GM19324 (cell line): ENCODE measurements at regions not wholly inside any gene's neighbourhood (a gene's known extent, or its start where the extent isn't known, plus 50 kb on each side); places are given as distances from the start of the nearest gene placed in this dataset.

ENCODE experiments used
- ATAC-seq: cut with Tn5 transposase; IDR thresholded peaks from one replicate; pipeline ENCODE4 v1.9.1; 2021; ENCODE audit warnings: mild to moderate bottlenecking, moderate library complexity; ENCODE audit not compliant: unreplicated experiment, low FRiP score

GRCh38 chr12:87930033-87930432, 99.2 kb downstream of the C12orf50 start:
- no peak for ATAC-seq

DNA sequence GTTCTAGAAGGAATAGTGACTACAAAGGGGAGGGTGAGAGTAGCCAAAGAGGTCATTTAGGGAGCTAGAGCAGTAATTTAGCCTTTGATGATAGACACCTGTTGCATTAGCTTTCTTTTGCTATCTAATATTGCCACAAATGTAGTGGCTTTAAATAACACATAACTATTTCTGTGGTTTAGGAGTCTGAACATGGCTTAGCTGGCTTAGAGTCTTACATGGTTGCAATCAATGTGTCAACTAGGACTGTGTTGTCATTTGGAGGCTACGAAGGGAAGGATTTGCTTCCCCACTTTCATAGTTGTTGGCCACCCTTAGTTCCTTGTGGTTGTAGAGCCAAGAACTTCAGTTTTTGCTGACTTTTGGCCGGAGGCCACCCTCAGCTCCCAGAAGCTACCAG, 99.9 kb downstream of the C12orf50 start:
- no peak for ATAC-seq

GRCh38 chr12:87928031-87928430, 101.2 kb downstream of the C12orf50 start:
- no peak for ATAC-seq

DNA sequence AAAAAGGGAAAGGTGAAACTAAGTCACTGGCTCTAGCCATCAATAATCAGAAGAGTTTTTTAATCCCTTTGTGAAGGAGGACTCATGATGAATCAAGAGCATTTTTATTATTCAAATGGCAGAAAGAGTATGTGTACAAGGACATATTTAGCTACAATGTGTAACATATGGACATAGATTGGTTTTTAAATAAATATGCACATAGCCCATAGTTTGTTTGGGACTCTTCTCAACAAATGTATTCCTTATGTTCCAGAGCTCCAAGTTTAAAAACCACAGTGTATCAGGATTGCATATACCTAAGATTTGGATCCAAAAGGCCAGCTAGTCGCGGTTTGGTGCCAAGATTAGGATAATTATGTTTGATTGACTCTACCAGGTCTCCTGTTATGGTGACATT, 104.2 kb downstream of the C12orf50 start:
- no peak for ATAC-seq

- no peak for ATAC-seq
Measured at GRCh38 chr12:87924149-87924548, 105.1 kb downstream of the C12orf50 start.

DNA sequence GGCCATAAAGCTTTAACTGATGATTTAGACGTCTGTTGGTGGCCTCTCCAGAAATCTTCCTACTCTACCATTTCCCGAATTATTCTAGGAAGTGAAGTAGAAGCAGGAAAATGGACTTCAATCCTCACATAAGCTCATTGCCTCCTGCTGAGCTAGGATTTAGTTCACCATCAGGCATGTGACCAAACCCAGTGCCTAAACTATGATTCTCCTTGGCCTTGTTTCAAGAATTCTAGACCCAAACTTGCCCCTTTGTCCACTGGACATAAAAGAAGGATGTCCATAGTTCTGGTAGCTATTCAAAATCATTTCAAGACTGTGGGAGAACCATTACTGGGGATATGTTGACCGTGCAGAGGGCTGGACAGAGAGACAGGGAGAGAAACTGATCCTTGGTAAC, 105.8 kb downstream of the C12orf50 start:
- no peak for ATAC-seq

DNA sequence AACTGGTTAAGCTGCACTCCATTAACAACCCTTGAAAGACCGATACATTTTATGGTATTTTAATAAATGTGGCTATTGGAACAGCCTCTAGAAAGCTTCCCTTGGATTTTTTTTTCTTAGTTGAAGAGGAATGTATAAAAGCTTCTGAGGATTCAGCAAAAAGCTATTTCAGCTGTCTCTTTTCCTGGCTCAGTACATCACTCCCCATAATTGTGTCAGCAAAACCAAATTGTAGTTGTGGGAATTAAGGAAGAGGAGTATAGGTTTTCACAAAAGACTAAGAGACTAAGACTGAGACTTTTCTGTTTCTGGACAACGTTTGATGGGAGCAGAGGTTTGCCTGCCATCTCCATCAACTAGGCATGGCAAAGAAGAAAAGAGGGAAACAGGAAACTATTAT, 106.5 kb downstream of the C12orf50 start:
- ATAC-seq = no peak

GRCh38 chr12:87921621-87922020, 107.6 kb downstream of the C12orf50 start:
- ATAC-seq = no peak

- ATAC-seq = no peak
Measured at GRCh38 chr12:87920139-87920538, 109.1 kb downstream of the C12orf50 start.

- no peak for ATAC-seq
Measured at GRCh38 chr12:87901457-87901856, 127.7 kb downstream of the C12orf50 start.

DNA sequence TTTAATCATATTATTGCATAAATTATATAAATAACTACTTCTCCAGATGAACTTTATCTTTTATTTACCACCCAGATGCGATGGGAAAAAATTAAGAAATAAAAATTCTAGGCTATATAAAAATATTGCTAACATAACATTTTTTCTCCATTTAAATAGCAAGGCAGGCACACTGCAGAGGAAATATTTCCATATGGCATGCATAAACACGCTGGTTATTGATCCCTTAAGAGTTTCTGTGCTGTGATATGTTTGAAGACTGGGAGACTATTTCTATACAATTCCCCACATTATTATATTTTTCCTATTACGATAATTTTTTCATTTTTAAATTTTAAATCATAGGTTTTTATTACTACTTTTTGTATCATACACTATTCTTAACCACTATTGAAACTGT, 131.5 kb downstream of the C12orf50 start:
- ATAC-seq = no peak

GRCh38 chr12:87883806-87884205, 145.4 kb downstream of the C12orf50 start:
- ATAC-seq = no peak

GRCh38 chr12:87879141-87879540, 150.1 kb downstream of the C12orf50 start:
- ATAC-seq = no peak

GRCh38 chr12:87870493-87871460, 158.4 kb downstream of the C12orf50 start:
- ATAC-seq = no peak

DNA sequence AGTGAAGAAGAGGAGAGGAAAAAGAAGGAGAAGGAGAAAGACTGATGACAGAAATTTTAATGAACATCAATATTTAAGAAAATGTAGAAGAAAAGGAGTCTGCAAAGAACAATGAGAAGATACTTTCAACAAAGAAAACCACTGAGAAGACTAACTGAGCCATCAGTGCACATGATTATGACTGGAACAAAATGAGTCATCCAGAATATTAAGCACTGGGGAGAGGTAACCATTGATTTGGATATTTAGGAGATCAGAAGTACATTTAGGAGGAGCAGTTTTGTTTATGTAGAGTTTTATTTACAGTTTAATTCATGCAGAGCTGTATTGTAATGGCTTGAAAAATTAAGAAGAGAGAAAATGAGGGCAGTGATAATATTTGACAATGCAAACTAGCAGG, 159.1 kb downstream of the C12orf50 start:
- ATAC-seq = no peak

- no peak for ATAC-seq
Measured at GRCh38 chr12:87866578-87867292, 162.5 kb downstream of the C12orf50 start.

DNA sequence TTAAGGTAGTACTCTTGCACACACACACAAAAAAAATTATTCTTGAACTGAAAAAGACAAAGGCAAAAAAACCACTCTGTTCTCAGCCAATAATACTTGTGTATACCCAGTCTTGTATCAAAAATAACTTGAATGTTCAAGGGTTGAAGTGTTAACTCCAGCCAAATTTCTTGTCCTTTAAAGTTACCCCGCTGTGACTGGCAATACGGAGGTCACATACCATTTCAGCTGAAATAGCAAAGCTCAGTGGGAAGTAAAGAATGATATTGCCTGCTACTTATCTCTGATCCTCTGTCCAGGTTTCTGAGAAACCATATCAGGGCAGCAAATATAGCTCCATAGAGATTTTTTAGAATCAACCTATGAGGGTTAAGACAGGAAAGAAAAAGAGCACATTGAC, 167.4 kb downstream of the C12orf50 start:
- ATAC-seq = no peak

- no peak for ATAC-seq
Measured at GRCh38 chr12:87853448-87854003, 175.7 kb downstream of the C12orf50 start.

- no peak for ATAC-seq
Measured at GRCh38 chr12:87849074-87849473, 180.1 kb downstream of the C12orf50 start.

- ATAC-seq = no peak
Measured at GRCh38 chr12:87848248-87848868, 180.8 kb downstream of the C12orf50 start.

DNA sequence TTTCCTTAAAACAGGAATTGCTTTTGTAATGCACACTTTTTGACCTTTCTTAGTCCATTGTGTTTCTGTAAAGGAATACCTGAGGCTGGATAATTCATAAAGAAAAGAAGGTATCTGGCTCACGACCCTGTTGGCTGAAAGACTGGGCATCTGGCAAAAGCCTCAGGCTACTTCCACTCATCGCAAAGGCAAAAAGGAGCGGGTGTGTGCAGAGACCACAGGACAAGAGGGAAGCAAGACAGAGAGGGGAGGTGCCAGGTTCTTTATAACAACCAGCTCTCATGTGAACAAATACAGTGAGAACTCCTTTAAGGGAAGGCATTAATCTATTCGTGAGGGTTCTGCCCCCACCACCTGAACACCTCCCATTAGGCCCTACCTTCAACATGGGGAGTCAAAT, 182.1 kb downstream of the C12orf50 start:
- ATAC-seq = no peak
